Osteocyte (in vitro differentiated cells): ENCODE measurements at regions not wholly inside any gene's neighbourhood (a gene's known extent, or its start where the extent isn't known, plus 50 kb on each side); places are given as distances from the start of the nearest gene placed in this dataset.
A peak's percentile ranks its signal among the peaks of the same experiment; 100 is the strongest.

Experiments
- DNase-seq: peaks from one replicate; pipeline ENCODE4 v3.0.0; 2021; ENCODE audit warnings: mixed read lengths; ENCODE audit not compliant: unreplicated experiment; ENCODE audit errors: extremely low spot score
- H3K27ac Mint-ChIP-seq: one replicate; pipeline ENCODE4 v1.8.0; 2021; ENCODE audit warnings: mild to moderate bottlenecking, mixed read lengths; ENCODE audit not compliant: unreplicated experiment
- H3K27me3 Mint-ChIP-seq: one replicate; pipeline ENCODE4 v1.8.0; 2021; ENCODE audit warnings: mixed read lengths; ENCODE audit not compliant: unreplicated experiment
- H3K36me3 Mint-ChIP-seq: one replicate; pipeline ENCODE4 v1.8.0; 2021; ENCODE audit warnings: mixed read lengths; ENCODE audit not compliant: unreplicated experiment
- H3K4me1 Mint-ChIP-seq: one replicate; pipeline ENCODE4 v1.8.0; 2021; ENCODE audit warnings: mixed read lengths; ENCODE audit not compliant: unreplicated experiment
- H3K4me3 Mint-ChIP-seq: one replicate; pipeline ENCODE4 v1.8.0; 2021; ENCODE audit warnings: mild to moderate bottlenecking, moderate library complexity, mixed read lengths; ENCODE audit not compliant: unreplicated experiment
- H3K9me3 Mint-ChIP-seq: one replicate; pipeline ENCODE4 v1.8.0; 2021; ENCODE audit warnings: mixed read lengths; ENCODE audit not compliant: unreplicated experiment
- CTCF ChIP-seq: fragments of 200-600 bp; sonication (generic); IDR thresholded peaks from 2 replicates; pipeline ENCODE4 v1.5.0; 2021; ENCODE audit warnings: antibody characterized with exemption, mild to moderate bottlenecking, moderate library complexity

GRCh38 chrX:39758791-39759525 is 338.8 kb downstream of the BCOR start:
- Mint-ChIP-seq H3K4me1 (peaks cover 69% of the 10 kb centered on the region), H3K27ac (peak overlapping the region; percentile 93), H3K9me3 (no peaks in the 10 kb centered on the region), H3K4me3 (no peak overlapping the region), H3K36me3 (no peaks in the 10 kb centered on the region), H3K27me3 (no peaks in the 10 kb centered on the region)
- no peak for DNase-seq
- TF ChIP-seq CTCF, result no peak

- Mint-ChIP-seq H3K4me1 (peaks cover 70% of the 10 kb centered on the region), H3K36me3 (no peaks in the 10 kb centered on the region), H3K27ac (peak overlapping the region; percentile 93), H3K27me3 (no peaks in the 10 kb centered on the region), H3K9me3 (no peaks in the 10 kb centered on the region), H3K4me3 (no peak overlapping the region)
- no peak for TF ChIP-seq CTCF
- DNase-seq, result peak; percentile 94
These were observed 338.1 kb downstream of the BCOR start for GRCh38 chrX:39759526-39760224.

GRCh38 chrX:39760930-39761329 is 336.8 kb downstream of the BCOR start:
- H3K27ac Mint-ChIP-seq, result peak overlapping the region; percentile 93
- H3K27me3 Mint-ChIP-seq, result no peaks in the 10 kb centered on the region
- no peak for DNase-seq
- no peaks in the 10 kb centered on the region for H3K36me3 Mint-ChIP-seq
- peaks cover 64% of the 10 kb centered on the region for H3K4me1 Mint-ChIP-seq
- TF ChIP-seq CTCF, result no peak
- no peaks in the 10 kb centered on the region for H3K9me3 Mint-ChIP-seq
- H3K4me3 Mint-ChIP-seq, result no peak overlapping the region

- H3K27ac Mint-ChIP-seq, result peak overlapping the region; percentile 12
These were observed 335.4 kb downstream of the BCOR start for GRCh38 chrX:39762266-39762841.

More at GRCh38 chrX:39762266-39762841, 335.4 kb downstream of the BCOR start:
- TF ChIP-seq CTCF, result no peak
- H3K27me3 Mint-ChIP-seq, result no peaks in the 10 kb centered on the region
- H3K36me3 Mint-ChIP-seq, result no peaks in the 10 kb centered on the region
- H3K4me3 Mint-ChIP-seq, result no peak overlapping the region
- no peak for DNase-seq
- peaks cover 55% of the 10 kb centered on the region for H3K4me1 Mint-ChIP-seq
- H3K9me3 Mint-ChIP-seq, result no peaks in the 10 kb centered on the region
